ENCODE measurements at regions not wholly inside any gene's neighbourhood (a gene's known extent, or its start where the extent isn't known, plus 50 kb on each side); places are given as distances from the start of the nearest gene placed in this dataset.

- TF ChIP-seq CTCF (IDR thresholded peaks at IDR 0.05; ENCODE audit: borderline replicate concordance, extremely low read depth, low read length, poor library complexity, severe bottlenecking): no peak
- no peak for TF ChIP-seq EZH2 (IDR thresholded peaks at IDR 0.05; ENCODE audit: borderline replicate concordance, low read depth, low read length, severe bottlenecking)
These were observed 108.2 kb downstream of the NBPF12 start for GRCh38 chr1:147046189-147046862.
